Esophagus muscularis mucosa (tissue), 3 donors: ENCODE measurements at regions not wholly inside any gene's neighbourhood (a gene's known extent, or its start where the extent isn't known, plus 50 kb on each side); places are given as distances from the start of the nearest gene placed in this dataset.

Experiments
- POLR2A ChIP-seq: fragments of 450-650 bp; IDR thresholded peaks from one replicate; pipeline ENCODE4 v1.6.1; 2017; ENCODE audit warnings: antibody characterized with exemption, moderate library complexity, mild to moderate bottlenecking, low read depth
- TF ChIP-seq, protein P1 (sequence below), 3 experiments: fragments of 200-600 bp in 2 of 3; fragments of 450-650 bp in 1 of 3; sonication (generic) in 2 of 3; IDR thresholded peaks; one replicate each; pipeline ENCODE4 v1.5.1; 2017 to 2019; ENCODE audit warnings: antibody characterized with exemption in 3 of 3, mild to moderate bottlenecking in 2 of 3, moderate library complexity in 1 of 3

DNA sequence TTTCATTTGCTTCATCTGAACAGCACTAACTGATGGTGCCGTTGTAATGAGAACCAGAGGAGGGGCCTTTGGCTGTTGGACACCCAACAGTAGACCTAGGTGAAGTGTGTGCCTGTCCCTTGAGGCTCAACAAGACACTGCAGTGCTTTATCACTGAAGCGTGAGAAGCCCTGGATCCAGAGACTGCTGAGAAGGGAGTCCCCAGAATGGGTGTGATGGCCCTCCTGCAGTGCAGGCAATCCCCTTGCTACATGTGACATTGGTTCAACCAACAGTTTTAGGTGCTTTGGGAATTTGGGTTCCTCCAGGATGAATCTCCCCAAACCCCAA is 125.6 kb downstream of the BRD1 start:
- TF ChIP-seq, protein P1, sequence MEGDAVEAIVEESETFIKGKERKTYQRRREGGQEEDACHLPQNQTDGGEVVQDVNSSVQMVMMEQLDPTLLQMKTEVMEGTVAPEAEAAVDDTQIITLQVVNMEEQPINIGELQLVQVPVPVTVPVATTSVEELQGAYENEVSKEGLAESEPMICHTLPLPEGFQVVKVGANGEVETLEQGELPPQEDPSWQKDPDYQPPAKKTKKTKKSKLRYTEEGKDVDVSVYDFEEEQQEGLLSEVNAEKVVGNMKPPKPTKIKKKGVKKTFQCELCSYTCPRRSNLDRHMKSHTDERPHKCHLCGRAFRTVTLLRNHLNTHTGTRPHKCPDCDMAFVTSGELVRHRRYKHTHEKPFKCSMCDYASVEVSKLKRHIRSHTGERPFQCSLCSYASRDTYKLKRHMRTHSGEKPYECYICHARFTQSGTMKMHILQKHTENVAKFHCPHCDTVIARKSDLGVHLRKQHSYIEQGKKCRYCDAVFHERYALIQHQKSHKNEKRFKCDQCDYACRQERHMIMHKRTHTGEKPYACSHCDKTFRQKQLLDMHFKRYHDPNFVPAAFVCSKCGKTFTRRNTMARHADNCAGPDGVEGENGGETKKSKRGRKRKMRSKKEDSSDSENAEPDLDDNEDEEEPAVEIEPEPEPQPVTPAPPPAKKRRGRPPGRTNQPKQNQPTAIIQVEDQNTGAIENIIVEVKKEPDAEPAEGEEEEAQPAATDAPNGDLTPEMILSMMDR (IDR thresholded peaks at IDR 0.05), result no peak
- TF ChIP-seq POLR2A, result no peak
